ENCODE measurements at regions not wholly inside any gene's neighbourhood (a gene's known extent, or its start where the extent isn't known, plus 50 kb on each side); places are given as distances from the start of the nearest gene placed in this dataset.

GRCh38 chr10:63901881-63902280 is 380.7 kb downstream of the REEP3 start:
- Histone ChIP-seq H3K4me1 (ENCODE audit: insufficient read depth, low read length, severe bottlenecking) (no peaks in the 10 kb centered on the region), H3K27ac (ENCODE audit: low read depth, low read length, poor library complexity, severe bottlenecking) (no peak overlapping the region), H3K36me3 (ENCODE audit: insufficient read depth, low read length) (no peaks in the 10 kb centered on the region), H3K79me2 (ENCODE audit: insufficient read depth, low read length) (no peaks in the 10 kb centered on the region), H3K27me3 (ENCODE audit: insufficient read depth, low read length) (no peaks in the 10 kb centered on the region), H3F3A (ENCODE audit: insufficient read depth, low read length) (no peaks in the 10 kb centered on the region), H4K20me1 (ENCODE audit: insufficient read depth, low read length) (no peaks in the 10 kb centered on the region), H3K4me3 (ENCODE audit: low read depth, low read length, poor library complexity, severe bottlenecking) (no peak overlapping the region), H3K9me2 (ENCODE audit: low read depth, low read length) (no peaks in the 10 kb centered on the region), H3K9me3 (ENCODE audit: low read length) (no peaks in the 10 kb centered on the region), H3K4me2 (ENCODE audit: low read length) (no peak overlapping the region), H3K9ac (ENCODE audit: low read length) (no peak overlapping the region), H2AFZ (ENCODE audit: low read length) (no peak overlapping the region)
- TF ChIP-seq EZH2 (IDR thresholded peaks at IDR 0.05; ENCODE audit: borderline replicate concordance, low read length): no peak
- no peak for TF ChIP-seq CTCF (IDR thresholded peaks at IDR 0.05; ENCODE audit: low read length)

DNA sequence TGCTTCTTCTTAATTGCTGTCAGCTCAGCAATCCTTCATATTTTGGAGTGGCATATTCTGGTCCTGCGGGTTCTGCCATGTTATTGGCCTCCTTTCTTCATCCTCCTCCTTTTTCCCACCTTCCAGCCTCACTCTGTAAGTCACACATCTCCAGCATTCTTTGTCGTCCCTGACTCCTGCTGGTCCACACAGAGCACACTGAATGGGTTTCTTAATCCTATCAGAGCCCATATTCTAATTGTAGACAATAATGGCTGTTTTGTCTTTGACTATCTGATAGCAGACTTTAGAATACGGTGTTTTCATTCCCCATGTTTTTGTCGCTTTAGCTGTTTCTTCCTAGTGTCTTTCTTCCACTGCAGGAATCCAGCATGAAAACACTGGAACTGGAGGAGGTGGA is 389.6 kb downstream of the REEP3 start:
- Histone ChIP-seq H3F3A (ENCODE audit: insufficient read depth, low read length) (no peaks in the 10 kb centered on the region), H2AFZ (ENCODE audit: low read length) (no peak overlapping the region), H3K9me3 (ENCODE audit: low read length) (no peaks in the 10 kb centered on the region), H3K79me2 (ENCODE audit: insufficient read depth, low read length) (no peaks in the 10 kb centered on the region), H3K4me1 (ENCODE audit: insufficient read depth, low read length, severe bottlenecking) (no peaks in the 10 kb centered on the region), H3K36me3 (ENCODE audit: insufficient read depth, low read length) (no peaks in the 10 kb centered on the region), H3K27me3 (ENCODE audit: insufficient read depth, low read length) (no peaks in the 10 kb centered on the region), H3K9me2 (ENCODE audit: low read depth, low read length) (no peaks in the 10 kb centered on the region), H3K4me3 (ENCODE audit: low read depth, low read length, poor library complexity, severe bottlenecking) (no peak overlapping the region), H4K20me1 (ENCODE audit: insufficient read depth, low read length) (no peaks in the 10 kb centered on the region), H3K27ac (ENCODE audit: low read depth, low read length, poor library complexity, severe bottlenecking) (no peak overlapping the region), H3K9ac (ENCODE audit: low read length) (no peak overlapping the region), H3K4me2 (ENCODE audit: low read length) (no peak overlapping the region)
- TF ChIP-seq CTCF (IDR thresholded peaks at IDR 0.05; ENCODE audit: low read length): no peak
- no peak for TF ChIP-seq EZH2 (IDR thresholded peaks at IDR 0.05; ENCODE audit: borderline replicate concordance, low read length)

DNA sequence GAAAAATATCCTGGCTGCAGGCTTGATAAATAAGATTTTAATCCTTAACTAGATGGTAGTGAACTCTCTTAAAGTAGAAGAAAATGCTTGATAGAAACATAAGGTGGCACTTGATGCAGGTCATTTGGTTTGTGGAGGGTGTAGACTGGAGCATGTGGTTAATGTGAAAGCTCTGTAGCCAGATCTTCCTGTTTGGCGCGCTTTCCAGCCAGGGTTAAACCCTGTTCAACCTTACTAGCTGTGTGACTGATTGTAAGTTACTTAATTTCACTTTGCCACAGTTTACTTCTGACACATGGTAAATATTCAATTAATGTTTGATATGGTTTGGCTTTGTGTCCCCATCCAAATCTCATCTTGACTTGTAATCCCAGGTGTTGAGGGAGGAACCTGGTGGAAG is 394.0 kb downstream of the REEP3 start:
- H4K20me1 ChIP-seq (ENCODE audit: insufficient read depth, low read length): no peaks in the 10 kb centered on the region

More for the DNA sequence above, 394.0 kb downstream of the REEP3 start:
- Histone ChIP-seq H3K4me2 (ENCODE audit: low read length) (no peak overlapping the region), H3K9me3 (ENCODE audit: low read length) (no peaks in the 10 kb centered on the region), H3F3A (ENCODE audit: insufficient read depth, low read length) (no peaks in the 10 kb centered on the region), H3K9ac (ENCODE audit: low read length) (no peak overlapping the region), H3K27ac (ENCODE audit: low read depth, low read length, poor library complexity, severe bottlenecking) (no peak overlapping the region), H3K36me3 (ENCODE audit: insufficient read depth, low read length) (no peaks in the 10 kb centered on the region), H3K9me2 (ENCODE audit: low read depth, low read length) (no peaks in the 10 kb centered on the region), H3K79me2 (ENCODE audit: insufficient read depth, low read length) (no peaks in the 10 kb centered on the region), H3K4me3 (ENCODE audit: low read depth, low read length, poor library complexity, severe bottlenecking) (no peak overlapping the region), H3K27me3 (ENCODE audit: insufficient read depth, low read length) (no peaks in the 10 kb centered on the region), H2AFZ (ENCODE audit: low read length) (no peak overlapping the region), H3K4me1 (ENCODE audit: insufficient read depth, low read length, severe bottlenecking) (no peaks in the 10 kb centered on the region)
- TF ChIP-seq EZH2 (IDR thresholded peaks at IDR 0.05; ENCODE audit: borderline replicate concordance, low read length): no peak
- TF ChIP-seq CTCF (IDR thresholded peaks at IDR 0.05; ENCODE audit: low read length): no peak
